Kidney (tissue), 13 donors: ENCODE measurements at regions not wholly inside any gene's neighbourhood (a gene's known extent, or its start where the extent isn't known, plus 50 kb on each side); places are given as distances from the start of the nearest gene placed in this dataset.

Experiments used
- DNase-seq, 5 donors: peaks; one replicate each; pipeline ENCODE4 v3.0.0-alpha.2; 2013 to 2020
- FAIRE-seq: peaks from 2 replicates; lab custom pipeline; 2012; peaks lifted over from hg19 to GRCh38; lab: Jason Lieb, UNC
- H3K27ac ChIP-seq, 2 donors: one replicate each; pipeline ENCODE4 v1.7.0; 2013; ENCODE audit warnings: low read depth in 2 of 2, low read length in 2 of 2, inconsistent platforms in 1 of 2
- H3K27me3 ChIP-seq: one replicate; pipeline ENCODE4 v1.7.1; 2013; ENCODE audit warnings: low read length, inconsistent platforms; ENCODE audit not compliant: control insufficient read depth, insufficient read depth
- H3K36me3 ChIP-seq, 3 donors: one replicate each; pipeline versions ENCODE4 v1.7.0 to v1.7.1; 2013; ENCODE audit warnings: low read length in 3 of 3, control low read depth in 1 of 3, inconsistent platforms in 1 of 3; ENCODE audit not compliant: insufficient read depth in 3 of 3, control insufficient read depth in 2 of 3
- H3K4me1 ChIP-seq, 3 donors: one replicate each; pipeline versions ENCODE4 v1.7.0 to v1.7.1; 2013; ENCODE audit warnings: low read length in 3 of 3, inconsistent platforms in 1 of 3, low read depth in 1 of 3; ENCODE audit not compliant: control insufficient read depth in 2 of 3, insufficient read depth in 2 of 3
- H3K4me3 ChIP-seq, 3 donors: one replicate each; pipeline versions ENCODE4 v1.7.0 to v1.8.1; 2013; ENCODE audit warnings: low read length in 3 of 3, control low read depth in 1 of 3, inconsistent platforms in 1 of 3
- H3K9ac ChIP-seq, 3 donors: one replicate each; pipeline versions ENCODE4 v1.7.0 to v1.7.1; 2013; ENCODE audit warnings: low read length in 3 of 3, control low read depth in 1 of 3, inconsistent platforms in 1 of 3
- H3K9me3 ChIP-seq, 3 donors: one replicate each; pipeline versions ENCODE4 v1.7.0 to v1.7.1; 2013; ENCODE audit warnings: low read length in 3 of 3, control low read depth in 1 of 3, inconsistent platforms in 1 of 3; ENCODE audit not compliant: control insufficient read depth in 2 of 3, insufficient read depth in 1 of 3
- intact Hi-C: fragments of 100-400 bp; cut with DNase I; formaldehyde crosslinking; loops from one replicate; pipeline ENCODE4 v1.11.1; 2022
- TF ChIP-seq, protein P1 (sequence below): IDR thresholded peaks from 3 replicates; pipeline ENCODE4 v1.5.1; 2012; ENCODE audit warnings: mild to moderate bottlenecking, moderate library complexity, borderline replicate concordance; ENCODE audit not compliant: insufficient read depth; ENCODE audit errors: extremely low read depth
- donor health status: control.
- donor health status: control.
- donor health status: control.
- donor health status: control.
- donor health status: control.
- donor health status: DM: yes; HTN: yes; CAD: no.
- donor health status: Normal renal cell carcinoma (clear cell type).

- intact Hi-C loops: no loop called here
- DNase-seq (no peak), FAIRE-seq (no peak)
- Histone ChIP-seq H3K27me3 (no peaks in the 10 kb centered on the region), H3K4me1 (no peaks in the 10 kb centered on the region), H3K27ac (no peak overlapping the region), H3K9ac (no peak overlapping the region), H3K9me3 (no peaks in the 10 kb centered on the region), H3K36me3 (no peaks in the 10 kb centered on the region), H3K4me3 (no peak overlapping the region)
- TF ChIP-seq, protein P1, sequence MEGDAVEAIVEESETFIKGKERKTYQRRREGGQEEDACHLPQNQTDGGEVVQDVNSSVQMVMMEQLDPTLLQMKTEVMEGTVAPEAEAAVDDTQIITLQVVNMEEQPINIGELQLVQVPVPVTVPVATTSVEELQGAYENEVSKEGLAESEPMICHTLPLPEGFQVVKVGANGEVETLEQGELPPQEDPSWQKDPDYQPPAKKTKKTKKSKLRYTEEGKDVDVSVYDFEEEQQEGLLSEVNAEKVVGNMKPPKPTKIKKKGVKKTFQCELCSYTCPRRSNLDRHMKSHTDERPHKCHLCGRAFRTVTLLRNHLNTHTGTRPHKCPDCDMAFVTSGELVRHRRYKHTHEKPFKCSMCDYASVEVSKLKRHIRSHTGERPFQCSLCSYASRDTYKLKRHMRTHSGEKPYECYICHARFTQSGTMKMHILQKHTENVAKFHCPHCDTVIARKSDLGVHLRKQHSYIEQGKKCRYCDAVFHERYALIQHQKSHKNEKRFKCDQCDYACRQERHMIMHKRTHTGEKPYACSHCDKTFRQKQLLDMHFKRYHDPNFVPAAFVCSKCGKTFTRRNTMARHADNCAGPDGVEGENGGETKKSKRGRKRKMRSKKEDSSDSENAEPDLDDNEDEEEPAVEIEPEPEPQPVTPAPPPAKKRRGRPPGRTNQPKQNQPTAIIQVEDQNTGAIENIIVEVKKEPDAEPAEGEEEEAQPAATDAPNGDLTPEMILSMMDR: no peak
These were observed 1154.6 kb downstream of the GALC start for GRCh38 chr14:86838363-86838762.

- no peaks in the 10 kb centered on the region for H3K4me1 ChIP-seq
- no peaks in the 10 kb centered on the region for H3K9me3 ChIP-seq
- H3K27me3 ChIP-seq: no peaks in the 10 kb centered on the region
- no peak overlapping the region for H3K4me3 ChIP-seq
- no peak overlapping the region for H3K9ac ChIP-seq
- DNase-seq (no peak), FAIRE-seq (no peak)
- TF ChIP-seq, protein P1: no peak
- H3K27ac ChIP-seq: no peak overlapping the region
- intact Hi-C loops: no loop called here
- H3K36me3 ChIP-seq: no peaks in the 10 kb centered on the region
These were observed 1166.3 kb downstream of the GALC start for GRCh38 chr14:86826661-86827060.

GRCh38 chr14:86824167-86824566 lies 1168.8 kb downstream of the GALC start:
- TF ChIP-seq, protein P1: no peak
- Histone ChIP-seq H3K4me3 (no peak overlapping the region), H3K36me3 (no peaks in the 10 kb centered on the region), H3K27me3 (no peaks in the 10 kb centered on the region), H3K9ac (no peak overlapping the region), H3K27ac (no peak overlapping the region), H3K9me3 (no peaks in the 10 kb centered on the region), H3K4me1 (no peaks in the 10 kb centered on the region)
- intact Hi-C loops: no loop called here
- DNase-seq: peak in 1 of 5 donors; percentile 7
- FAIRE-seq: no peak

- no peaks in the 10 kb centered on the region for H3K36me3 ChIP-seq
- FAIRE-seq: no peak
These were observed 1169.4 kb downstream of the GALC start for GRCh38 chr14:86823581-86823980.

More at GRCh38 chr14:86823581-86823980, 1169.4 kb downstream of the GALC start:
- Histone ChIP-seq H3K27ac (no peak overlapping the region), H3K9me3 (no peaks in the 10 kb centered on the region), H3K4me1 (no peaks in the 10 kb centered on the region), H3K9ac (no peak overlapping the region), H3K27me3 (no peaks in the 10 kb centered on the region), H3K4me3 (no peak overlapping the region)
- TF ChIP-seq, protein P1: no peak
- intact Hi-C loops: no loop called here
- peak in 1 of 5 donors; percentile 1 for DNase-seq
